ENCODE measurements at regions not wholly inside any gene's neighbourhood (a gene's known extent, or its start where the extent isn't known, plus 50 kb on each side); places are given as distances from the start of the nearest gene placed in this dataset.
A peak's percentile ranks its signal among the peaks of the same experiment; 100 is the strongest.

GRCh38 chr2:221817052-221817451 is 244.9 kb upstream of the EPHA4 start:
- 0 out of 2 replicates have a peak overlapping the region, but pooled peaks have one; percentile 5 for H3K27ac ChIP-seq (ENCODE audit: low read length)
- H3K79me2 ChIP-seq (ENCODE audit: low read length): no peaks in the 10 kb centered on the region
- intact Hi-C loops (cut with micrococcal nuclease): no loop called here
- no peak overlapping the region for H2AFZ ChIP-seq (ENCODE audit: low read length)
- ATAC-seq (peak; percentile 67; the same call in 1 of the 2 replicates), DNase-seq (peak; percentile 49)
- no TSS peak for BruUV-seq (replicated peaks)
- H3K4me3 ChIP-seq (ENCODE audit: low read length): no peak overlapping the region
- no peak overlapping the region for H3K4me2 ChIP-seq (ENCODE audit: low read length)
- H3K27me3 ChIP-seq (ENCODE audit: low read length): no peaks in the 10 kb centered on the region
- H3K36me3 ChIP-seq (ENCODE audit: low read depth, low read length): no peaks in the 10 kb centered on the region
- H3K9me2 ChIP-seq (replicated peaks; ENCODE audit: low read length): no peaks in the 10 kb centered on the region
- ChIA-PET POLR2A (ENCODE audit: unreplicated experiment) (interaction anchor here (0.6 kb wide), 1 partner anchor 476 kb away, joined by 3 read pairs; no protein-coding TSS in a partner anchor), CTCF (no interaction called here)
- H3F3A ChIP-seq (ENCODE audit: low read length, unreplicated experiment): no peaks in the 10 kb centered on the region
- no peak overlapping the region for H3K9ac ChIP-seq (ENCODE audit: low read length)
- H3K9me3 ChIP-seq (ENCODE audit: low read length): no peaks in the 10 kb centered on the region
- no peaks in the 10 kb centered on the region for H4K20me1 ChIP-seq (ENCODE audit: low read length)
- peaks cover 11% of the 10 kb centered on the region; the same call in 1 of the 2 replicates for H3K4me1 ChIP-seq (ENCODE audit: insufficient read depth, low read length)
- no peak for TF ChIP-seq CTCF (conservative IDR thresholded peaks at IDR 0.05; ENCODE audit: low read depth, low read length)
- no peak for TF ChIP-seq EZH2phosphoT487 (IDR thresholded peaks at IDR 0.05; ENCODE audit: borderline replicate concordance, low read length)
- no peak for TF ChIP-seq EZH2 (IDR thresholded peaks at IDR 0.05; ENCODE audit: low read length, unreplicated experiment)

- TF ChIP-seq CTCF (conservative IDR thresholded peaks at IDR 0.05; ENCODE audit: low read depth, low read length) (no peak), EZH2 (IDR thresholded peaks at IDR 0.05; ENCODE audit: low read length, unreplicated experiment) (no peak), EZH2phosphoT487 (IDR thresholded peaks at IDR 0.05; ENCODE audit: borderline replicate concordance, low read length) (no peak)
- intact Hi-C loops (cut with micrococcal nuclease): no loop called here
- H3F3A ChIP-seq (ENCODE audit: low read length, unreplicated experiment): no peaks in the 10 kb centered on the region
- peaks cover 11% of the 10 kb centered on the region; the same call in 1 of the 2 replicates for H3K4me1 ChIP-seq (ENCODE audit: insufficient read depth, low read length)
- H3K27ac ChIP-seq (ENCODE audit: low read length): 0 out of 2 replicates have a peak overlapping the region, but pooled peaks have one; percentile 5
- ChIA-PET POLR2A (ENCODE audit: unreplicated experiment) (interaction anchor here (0.6 kb wide), 1 partner anchor 476 kb away, joined by 3 read pairs; no protein-coding TSS in a partner anchor), CTCF (no interaction called here)
- H3K79me2 ChIP-seq (ENCODE audit: low read length): no peaks in the 10 kb centered on the region
- H3K9me2 ChIP-seq (replicated peaks; ENCODE audit: low read length): no peaks in the 10 kb centered on the region
- DNase-seq (peak; percentile 52), ATAC-seq (no peak)
- H3K4me3 ChIP-seq (ENCODE audit: low read length): no peak overlapping the region
- no peaks in the 10 kb centered on the region for H3K27me3 ChIP-seq (ENCODE audit: low read length)
- H3K36me3 ChIP-seq (ENCODE audit: low read depth, low read length): no peaks in the 10 kb centered on the region
- no peak overlapping the region for H3K9ac ChIP-seq (ENCODE audit: low read length)
- no TSS peak for BruUV-seq (replicated peaks)
- H3K9me3 ChIP-seq (ENCODE audit: low read length): no peaks in the 10 kb centered on the region
- H2AFZ ChIP-seq (ENCODE audit: low read length): no peak overlapping the region
- H4K20me1 ChIP-seq (ENCODE audit: low read length): no peaks in the 10 kb centered on the region
- H3K4me2 ChIP-seq (ENCODE audit: low read length): no peak overlapping the region
These were observed 244.5 kb upstream of the EPHA4 start for GRCh38 chr2:221816566-221816965.

GRCh38 chr2:221810650-221811049 is 238.5 kb upstream of the EPHA4 start:
- TF ChIP-seq EZH2phosphoT487 (IDR thresholded peaks at IDR 0.05; ENCODE audit: borderline replicate concordance, low read length) (no peak), EZH2 (IDR thresholded peaks at IDR 0.05; ENCODE audit: low read length, unreplicated experiment) (no peak), CTCF (conservative IDR thresholded peaks at IDR 0.05; ENCODE audit: low read depth, low read length) (no peak)
- DNase-seq: no peak
- Histone ChIP-seq H3K27me3 (ENCODE audit: low read length) (no peaks in the 10 kb centered on the region), H3K4me1 (ENCODE audit: insufficient read depth, low read length) (no peaks in the 10 kb centered on the region), H3K36me3 (ENCODE audit: low read depth, low read length) (no peaks in the 10 kb centered on the region), H3F3A (ENCODE audit: low read length, unreplicated experiment) (no peaks in the 10 kb centered on the region), H3K79me2 (ENCODE audit: low read length) (no peaks in the 10 kb centered on the region), H3K4me2 (ENCODE audit: low read length) (no peak overlapping the region), H3K9ac (ENCODE audit: low read length) (no peak overlapping the region), H3K9me3 (ENCODE audit: low read length) (no peaks in the 10 kb centered on the region), H3K4me3 (ENCODE audit: low read length) (no peak overlapping the region), H3K9me2 (replicated peaks; ENCODE audit: low read length) (no peaks in the 10 kb centered on the region), H2AFZ (ENCODE audit: low read length) (no peak overlapping the region), H3K27ac (ENCODE audit: low read length) (no peak overlapping the region), H4K20me1 (ENCODE audit: low read length) (no peaks in the 10 kb centered on the region)
- BruUV-seq (replicated peaks): no TSS peak
- CTCF ChIA-PET: no interaction called here
- ATAC-seq: no peak
- POLR2A ChIA-PET (ENCODE audit: unreplicated experiment): no interaction called here
- intact Hi-C loops (cut with micrococcal nuclease): no loop called here
